A549 (cell line): ENCODE measurements at regions not wholly inside any gene's neighbourhood (a gene's known extent, or its start where the extent isn't known, plus 50 kb on each side); places are given as distances from the start of the nearest gene placed in this dataset.

Experiments used
- ATAC-seq, 2 experiments: fragments of 200-7000 bp in 1 of 2; fragments of >200 bp in 1 of 2; cut with Nextera tagmentation in 1 of 2; cut with Tn5 transposase in 1 of 2; 3 replicates each; pipeline versions ENCODE4 v1.8.0 to v1.9.1; 2018 to 2020; ENCODE audit warnings: mild to moderate bottlenecking in 1 of 2, moderate library complexity in 1 of 2
- CTCF ChIA-PET: fragments of 300-600 bp; sonication (Branson Sonifier 250); formaldehyde crosslinking; extraction: SDS; loops from one replicate; lab custom pipeline; 2021; ENCODE audit warnings: antibody characterized with exemption, inconsistent platforms; lab: Yijun Ruan, JAX
- POLR2A ChIA-PET: fragments of 350-600 bp; formaldehyde crosslinking; extraction: SDS; loops from one replicate; lab custom pipeline; 2021; ENCODE audit warnings: antibody characterized with exemption, inconsistent platforms; lab: Yijun Ruan, JAX
- DNase-seq, 2 experiments: peaks; one replicate each; pipeline versions ENCODE4 v3.0.0 to v3.0.0-alpha.2; 2011 to 2016; ENCODE audit warnings: low read depth in 1 of 2, low spot score in 1 of 2
- FAIRE-seq: peaks from 2 replicates; lab custom pipeline; 2011; peaks lifted over from hg19 to GRCh38; lab: Jason Lieb, UNC
- H3K27ac ChIP-seq, 2 experiments: fragments of >200 bp; sonication (Bioruptor Twin); formaldehyde crosslinking; 3 replicates each; pipeline ENCODE4 v1.5.1; 2016 to 2017
- H3K4me1 ChIP-seq: fragments of >200 bp; sonication (Bioruptor Twin); formaldehyde crosslinking; 3 replicates; pipeline ENCODE4 v1.6.1; 2016
- H3K4me2 ChIP-seq: fragments of >200 bp; sonication (Bioruptor Twin); formaldehyde crosslinking; 3 replicates; pipeline ENCODE4 v1.6.1; 2016
- H3K4me3 ChIP-seq: fragments of >200 bp; sonication (Bioruptor Twin); formaldehyde crosslinking; 3 replicates; pipeline ENCODE4 v1.5.1; 2016
- H3K9me3 ChIP-seq: fragments of >200 bp; sonication (Bioruptor Twin); formaldehyde crosslinking; 3 replicates; pipeline ENCODE4 v1.6.1; 2016
- CBX8 ChIP-seq: fragments of 200-600 bp; sonication (generic); IDR thresholded peaks from 2 replicates; pipeline ENCODE4 v1.6.1; 2016
- EHMT2 ChIP-seq: fragments of 200-600 bp; sonication (generic); IDR thresholded peaks from 2 replicates; pipeline ENCODE4 v1.6.1; 2016; ENCODE audit warnings: antibody characterized with exemption, low read depth, mild to moderate bottlenecking, moderate library complexity
- EP300 ChIP-seq, 2 experiments: fragments of >200 bp; sonication (Bioruptor Twin); formaldehyde crosslinking; IDR thresholded peaks; 2 replicates in 1 of 2; 3 replicates in 1 of 2; pipeline ENCODE4 v1.6.1; 2016 to 2017
- FOSL2 ChIP-seq, 2 experiments: fragments of 450-650 bp in 1 of 2; fragments of >200 bp in 1 of 2; sonication (Bioruptor Twin) in 1 of 2; formaldehyde crosslinking; IDR thresholded peaks; 2 replicates each; pipeline versions ENCODE4 v1.5.0 to v1.6.1; 2016 to 2020; ENCODE audit warnings: mild to moderate bottlenecking in 1 of 2, moderate library complexity in 1 of 2
- JUN ChIP-seq, 2 experiments: fragments of >200 bp; sonication (Bioruptor Twin); formaldehyde crosslinking; IDR thresholded peaks; 2 replicates in 1 of 2; 3 replicates in 1 of 2; pipeline ENCODE4 v1.6.1; 2016 to 2017
- JUNB ChIP-seq: fragments of >200 bp; sonication (Bioruptor Twin); formaldehyde crosslinking; IDR thresholded peaks from 2 replicates; pipeline ENCODE4 v1.6.1; 2016
- KDM1A ChIP-seq: fragments of 200-600 bp; sonication (generic); IDR thresholded peaks from 2 replicates; pipeline ENCODE4 v1.6.1; 2016; ENCODE audit warnings: low read depth, mild to moderate bottlenecking
- MAFK ChIP-seq: fragments of 450-650 bp; IDR thresholded peaks from 2 replicates; pipeline ENCODE4 v1.6.1; 2014; ENCODE audit not compliant: partially characterized antibody
- MYC ChIP-seq: IDR thresholded peaks from 2 replicates; pipeline ENCODE4 v1.6.1; 2012; ENCODE audit warnings: mild to moderate bottlenecking, inconsistent platforms, low read length, improper control_type of control experiment, borderline replicate concordance
- PHF8 ChIP-seq: fragments of 200-600 bp; sonication (generic); IDR thresholded peaks from 2 replicates; pipeline ENCODE4 v1.6.1; 2016; ENCODE audit warnings: low read depth, mild to moderate bottlenecking, antibody characterized with exemption, moderate library complexity, borderline replicate concordance
- POLR2A ChIP-seq: IDR thresholded peaks from 2 replicates; pipeline ENCODE4 v1.6.1; 2012; ENCODE audit warnings: mild to moderate bottlenecking, low read length
- TFCP2L1 ChIP-seq: fragments of 250-450 bp; sonication (Bioruptor Pico); IDR thresholded peaks from 2 replicates; pipeline ENCODE4 v1.5.0; 2021; ENCODE audit warnings: mild to moderate bottlenecking
- ZC3H11A ChIP-seq: fragments of 450-650 bp; IDR thresholded peaks from 2 replicates; pipeline ENCODE4 v1.6.1; 2014; ENCODE audit warnings: antibody characterized with exemption, mild to moderate bottlenecking
- ZFP36 ChIP-seq: fragments of 450-650 bp; IDR thresholded peaks from 2 replicates; pipeline ENCODE4 v1.6.1; 2014; ENCODE audit warnings: borderline replicate concordance; ENCODE audit not compliant: partially characterized antibody
- WGBS: methylation state at CpG from one replicate; pipeline ENCODE4 v1.1.6; 2017; ENCODE audit errors: missing lambda C conversion rate; 5-methylcytosine and 5-hydroxymethylcytosine counted together
- TF ChIP-seq, protein P1 (sequence below): fragments of 200-600 bp; sonication (generic); IDR thresholded peaks from 2 replicates; pipeline ENCODE4 v1.6.1; 2016; ENCODE audit warnings: antibody characterized with exemption, mild to moderate bottlenecking, moderate library complexity
- TF ChIP-seq, protein P2 (sequence below): IDR thresholded peaks from 2 replicates; pipeline ENCODE4 v1.6.1; 2012; ENCODE audit warnings: low read depth, borderline replicate concordance
- TF ChIP-seq, protein P3 (sequence below): fragments of 250-450 bp; sonication (Bioruptor Pico); IDR thresholded peaks from 2 replicates; pipeline ENCODE4 v1.5.0; 2020; ENCODE audit warnings: low read depth, mild to moderate bottlenecking, moderate library complexity
- TF ChIP-seq, protein P4 (sequence below): IDR thresholded peaks from 2 replicates; pipeline ENCODE4 v1.6.1; 2012
- TF ChIP-seq, protein P5 (sequence below): fragments of 450-650 bp; IDR thresholded peaks from 2 replicates; pipeline ENCODE4 v1.6.1; 2014; ENCODE audit warnings: antibody characterized with exemption

DNA sequence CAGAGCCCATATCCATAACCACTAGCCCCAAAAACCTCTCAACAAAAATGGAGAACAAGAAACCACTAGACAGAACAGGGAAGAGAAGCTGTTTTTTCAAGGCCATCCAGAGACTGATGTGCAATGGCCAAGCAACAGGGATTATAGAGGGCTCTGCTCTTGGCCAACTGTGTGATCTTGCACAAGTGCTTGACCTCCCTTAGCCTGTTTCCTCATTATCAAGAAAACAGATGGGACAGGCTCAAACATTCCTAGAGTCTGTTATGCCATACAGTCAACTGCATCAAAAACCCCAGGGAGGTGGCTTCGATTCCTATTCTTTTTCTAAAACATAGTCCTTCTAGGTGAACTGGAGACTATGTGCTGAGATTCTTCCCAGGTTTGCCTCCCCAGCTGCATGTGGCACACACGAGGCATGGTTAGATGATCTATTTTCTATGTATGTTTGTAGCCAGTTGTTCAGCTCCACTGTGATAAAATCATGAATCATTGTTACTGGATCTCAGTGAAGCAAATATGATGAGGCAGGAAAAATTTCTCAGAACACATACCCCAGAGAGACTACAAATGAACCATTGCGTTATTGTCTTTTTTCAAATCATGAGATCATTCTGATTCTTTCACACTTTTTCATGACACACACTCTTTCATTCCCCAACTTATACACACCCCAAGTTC lies 132.9 kb upstream of the TGFBR2 start:
- H3K4me3 ChIP-seq = no peak overlapping the region
- peaks cover 10% of the 10 kb centered on the region; the same call in 2 of the 3 replicates for H3K9me3 ChIP-seq
- peak; percentile 64 for TF ChIP-seq MAFK
- TF ChIP-seq, protein P1, sequence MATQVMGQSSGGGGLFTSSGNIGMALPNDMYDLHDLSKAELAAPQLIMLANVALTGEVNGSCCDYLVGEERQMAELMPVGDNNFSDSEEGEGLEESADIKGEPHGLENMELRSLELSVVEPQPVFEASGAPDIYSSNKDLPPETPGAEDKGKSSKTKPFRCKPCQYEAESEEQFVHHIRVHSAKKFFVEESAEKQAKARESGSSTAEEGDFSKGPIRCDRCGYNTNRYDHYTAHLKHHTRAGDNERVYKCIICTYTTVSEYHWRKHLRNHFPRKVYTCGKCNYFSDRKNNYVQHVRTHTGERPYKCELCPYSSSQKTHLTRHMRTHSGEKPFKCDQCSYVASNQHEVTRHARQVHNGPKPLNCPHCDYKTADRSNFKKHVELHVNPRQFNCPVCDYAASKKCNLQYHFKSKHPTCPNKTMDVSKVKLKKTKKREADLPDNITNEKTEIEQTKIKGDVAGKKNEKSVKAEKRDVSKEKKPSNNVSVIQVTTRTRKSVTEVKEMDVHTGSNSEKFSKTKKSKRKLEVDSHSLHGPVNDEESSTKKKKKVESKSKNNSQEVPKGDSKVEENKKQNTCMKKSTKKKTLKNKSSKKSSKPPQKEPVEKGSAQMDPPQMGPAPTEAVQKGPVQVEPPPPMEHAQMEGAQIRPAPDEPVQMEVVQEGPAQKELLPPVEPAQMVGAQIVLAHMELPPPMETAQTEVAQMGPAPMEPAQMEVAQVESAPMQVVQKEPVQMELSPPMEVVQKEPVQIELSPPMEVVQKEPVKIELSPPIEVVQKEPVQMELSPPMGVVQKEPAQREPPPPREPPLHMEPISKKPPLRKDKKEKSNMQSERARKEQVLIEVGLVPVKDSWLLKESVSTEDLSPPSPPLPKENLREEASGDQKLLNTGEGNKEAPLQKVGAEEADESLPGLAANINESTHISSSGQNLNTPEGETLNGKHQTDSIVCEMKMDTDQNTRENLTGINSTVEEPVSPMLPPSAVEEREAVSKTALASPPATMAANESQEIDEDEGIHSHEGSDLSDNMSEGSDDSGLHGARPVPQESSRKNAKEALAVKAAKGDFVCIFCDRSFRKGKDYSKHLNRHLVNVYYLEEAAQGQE = no peak
- no peak for TF ChIP-seq FOSL2 (IDR thresholded peaks at IDR 0.05)
- TF ChIP-seq FOSL2 (CRISPR knock-in tag; IDR thresholded peaks at IDR 0.05) = 0 out of 2 replicates have a peak, but pooled peaks have one; percentile 9
- DNase-seq = peak in 1 of 2 experiments; percentile 16
- no peak overlapping the region for H3K4me2 ChIP-seq
- FAIRE-seq = no peak
- H3K4me1 ChIP-seq = peaks cover 28% of the 10 kb centered on the region
- CTCF ChIA-PET = interaction anchor here (0.8 to 1.4 kb wide), 2 partner anchors 38 to 220 kb away, joined by 3 read pairs; no protein-coding TSS in a partner anchor
- ATAC-seq = no peak
- 76% methylated on average over 3 of the region's 3 CpGs for WGBS
- POLR2A ChIA-PET = no interaction called here
- peak overlapping the region; percentile 7 to 59; a peak in 4 of 6 replicates for H3K27ac ChIP-seq

DNA sequence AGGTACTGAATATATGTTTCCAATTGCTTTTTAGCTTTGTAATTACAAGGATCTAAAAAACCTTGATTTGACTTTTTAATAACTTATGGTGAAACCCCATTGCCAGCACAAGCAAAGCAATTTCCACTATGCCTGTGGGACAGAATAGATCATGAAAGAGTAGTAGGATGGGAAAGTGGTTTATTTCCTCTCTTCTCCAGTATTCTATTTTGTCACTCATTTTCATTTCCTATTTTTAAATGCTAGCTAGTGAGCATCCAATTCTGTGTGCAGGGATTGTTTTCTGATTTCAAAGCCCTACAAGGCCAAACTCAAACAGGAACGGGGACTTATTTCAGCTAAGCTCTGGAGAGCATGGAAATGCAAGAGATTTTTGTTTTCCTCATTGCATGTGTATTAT lies 132.0 kb upstream of the TGFBR2 start:
- Histone ChIP-seq H3K27ac (peak overlapping the region; percentile 2 to 59; a peak in 4 of 6 replicates), H3K4me3 (no peak overlapping the region), H3K9me3 (peaks cover 16% of the 10 kb centered on the region; the same call in 2 of the 3 replicates), H3K4me2 (no peak overlapping the region), H3K4me1 (peaks cover 28% of the 10 kb centered on the region)
- DNase-seq = no peak
- WGBS = 95% methylated on average over 1 of the region's 1 CpG
- TF ChIP-seq, protein P2, sequence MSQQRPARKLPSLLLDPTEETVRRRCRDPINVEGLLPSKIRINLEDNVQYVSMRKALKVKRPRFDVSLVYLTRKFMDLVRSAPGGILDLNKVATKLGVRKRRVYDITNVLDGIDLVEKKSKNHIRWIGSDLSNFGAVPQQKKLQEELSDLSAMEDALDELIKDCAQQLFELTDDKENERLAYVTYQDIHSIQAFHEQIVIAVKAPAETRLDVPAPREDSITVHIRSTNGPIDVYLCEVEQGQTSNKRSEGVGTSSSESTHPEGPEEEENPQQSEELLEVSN = no peak
- TF ChIP-seq, protein P3, sequence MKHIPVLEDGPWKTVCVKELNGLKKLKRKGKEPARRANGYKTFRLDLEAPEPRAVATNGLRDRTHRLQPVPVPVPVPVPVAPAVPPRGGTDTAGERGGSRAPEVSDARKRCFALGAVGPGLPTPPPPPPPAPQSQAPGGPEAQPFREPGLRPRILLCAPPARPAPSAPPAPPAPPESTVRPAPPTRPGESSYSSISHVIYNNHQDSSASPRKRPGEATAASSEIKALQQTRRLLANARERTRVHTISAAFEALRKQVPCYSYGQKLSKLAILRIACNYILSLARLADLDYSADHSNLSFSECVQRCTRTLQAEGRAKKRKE (CRISPR knock-in tag) = no peak
- TF ChIP-seq EP300 (IDR thresholded peaks at IDR 0.05) (no peak), KDM1A (no peak), TFCP2L1 (CRISPR knock-in tag) (no peak), MYC (no peak), ZC3H11A (no peak), ZFP36 (no peak), EHMT2 (no peak), JUNB (no peak), JUN (IDR thresholded peaks at IDR 0.05) (no peak), POLR2A (no peak), CBX8 (no peak), FOSL2 (IDR thresholded peaks at IDR 0.05) (no peak), FOSL2 (CRISPR knock-in tag; IDR thresholded peaks at IDR 0.05) (no peak), PHF8 (no peak)
- TF ChIP-seq, protein P4, sequence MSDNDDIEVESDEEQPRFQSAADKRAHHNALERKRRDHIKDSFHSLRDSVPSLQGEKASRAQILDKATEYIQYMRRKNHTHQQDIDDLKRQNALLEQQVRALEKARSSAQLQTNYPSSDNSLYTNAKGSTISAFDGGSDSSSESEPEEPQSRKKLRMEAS = no peak
- TF ChIP-seq, protein P5, sequence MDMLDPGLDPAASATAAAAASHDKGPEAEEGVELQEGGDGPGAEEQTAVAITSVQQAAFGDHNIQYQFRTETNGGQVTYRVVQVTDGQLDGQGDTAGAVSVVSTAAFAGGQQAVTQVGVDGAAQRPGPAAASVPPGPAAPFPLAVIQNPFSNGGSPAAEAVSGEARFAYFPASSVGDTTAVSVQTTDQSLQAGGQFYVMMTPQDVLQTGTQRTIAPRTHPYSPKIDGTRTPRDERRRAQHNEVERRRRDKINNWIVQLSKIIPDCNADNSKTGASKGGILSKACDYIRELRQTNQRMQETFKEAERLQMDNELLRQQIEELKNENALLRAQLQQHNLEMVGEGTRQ = no peak
- ChIA-PET CTCF (interaction anchor here (0.7 to 1.2 kb wide), 2 partner anchors 219 to 387 kb away, joined by 3 read pairs; no protein-coding TSS in a partner anchor), POLR2A (no interaction called here)
- ATAC-seq = no peak
- FAIRE-seq = no peak
